ENCODE measurements at regions not wholly inside any gene's neighbourhood (a gene's known extent, or its start where the extent isn't known, plus 50 kb on each side); places are given as distances from the start of the nearest gene placed in this dataset.

DNA sequence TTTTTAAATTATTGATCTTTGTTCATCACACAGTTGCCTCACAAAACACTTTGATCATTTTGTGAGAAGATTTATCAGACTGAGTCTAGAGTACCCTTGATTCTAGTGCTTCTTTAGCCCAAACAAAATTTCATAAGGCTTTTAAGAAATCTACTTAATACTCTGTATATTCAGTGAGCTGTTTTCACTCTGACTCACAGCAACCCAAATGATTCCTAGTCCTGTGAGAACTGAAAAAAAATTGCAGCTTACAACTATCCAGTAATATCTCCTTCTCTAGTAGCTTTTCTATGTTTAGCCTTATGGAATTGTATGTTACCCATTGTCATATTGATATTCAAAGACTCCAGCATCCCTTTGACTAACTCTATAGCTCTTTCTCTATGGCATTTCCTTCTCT is 915.6 kb downstream of the AMY1C start:
- H3K27ac ChIP-seq, result no peak overlapping the region
- DNase-seq (ENCODE audit: low spot score), result no peak
- no peaks in the 10 kb centered on the region for H3K9me2 ChIP-seq (replicated peaks; ENCODE audit: insufficient read depth)
- no peaks in the 10 kb centered on the region for H3K79me2 ChIP-seq
- TF ChIP-seq EZH2 (IDR thresholded peaks at IDR 0.05; ENCODE audit: borderline replicate concordance) (no peak), CTCF (IDR thresholded peaks at IDR 0.05; ENCODE audit: poor library complexity) (no peak), EZH2phosphoT487 (IDR thresholded peaks at IDR 0.05; ENCODE audit: low read depth, severe bottlenecking, unreplicated experiment) (no peak)
- no peaks in the 10 kb centered on the region for H3K27me3 ChIP-seq
- H3K36me3 ChIP-seq (replicated peaks; ENCODE audit: insufficient read depth, low read depth), result no peaks in the 10 kb centered on the region
- H4K20me1 ChIP-seq (ENCODE audit: insufficient read depth, poor library complexity, severe bottlenecking), result no peaks in the 10 kb centered on the region
- no peak overlapping the region for H3K4me2 ChIP-seq
- no peaks in the 10 kb centered on the region for H3K9me3 ChIP-seq (ENCODE audit: low read depth)
- H2AFZ ChIP-seq, result no peak overlapping the region
- no peaks in the 10 kb centered on the region for H3K4me1 ChIP-seq (ENCODE audit: insufficient read depth)
- no peak overlapping the region for H3K4me3 ChIP-seq

DNA sequence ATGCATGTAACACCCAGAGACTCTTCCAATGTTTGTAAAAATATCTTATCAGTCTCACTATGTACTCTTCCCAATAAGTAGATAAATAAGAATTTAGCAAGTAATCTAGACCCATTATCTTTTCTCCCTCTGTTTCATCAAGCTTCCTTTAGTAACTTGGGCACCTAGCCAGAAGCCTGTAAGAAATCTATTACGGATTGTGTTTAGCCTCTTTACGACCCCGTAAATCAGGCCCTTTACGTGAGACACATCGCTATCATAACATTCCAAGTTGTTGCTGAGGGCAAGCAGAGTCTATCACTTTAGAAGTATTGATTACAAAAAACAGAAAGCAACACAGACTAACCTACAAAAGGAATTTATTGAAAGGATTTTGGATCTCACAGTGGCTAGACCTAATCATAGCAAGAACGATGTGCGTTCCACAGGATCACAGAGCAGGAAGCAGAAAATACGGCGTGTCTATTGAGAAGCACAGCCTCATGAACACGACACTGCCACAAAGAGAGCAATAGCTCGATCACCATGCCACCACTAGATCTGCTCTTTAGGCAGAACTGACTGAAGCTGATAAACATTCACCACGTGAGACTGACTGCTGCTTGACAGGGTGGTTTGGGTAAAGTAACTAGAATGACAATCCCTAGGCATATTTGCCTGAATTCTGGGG is 922.1 kb downstream of the AMY1C start:
- Histone ChIP-seq H3K36me3 (replicated peaks; ENCODE audit: insufficient read depth, low read depth) (no peaks in the 10 kb centered on the region), H4K20me1 (ENCODE audit: insufficient read depth, poor library complexity, severe bottlenecking) (no peaks in the 10 kb centered on the region), H3K4me1 (ENCODE audit: insufficient read depth) (no peaks in the 10 kb centered on the region), H3K4me2 (peak overlapping the region; percentile 65), H3K27ac (no peak overlapping the region), H3K4me3 (no peak overlapping the region), H3K9me3 (ENCODE audit: low read depth) (no peaks in the 10 kb centered on the region), H3K79me2 (no peaks in the 10 kb centered on the region), H2AFZ (peak overlapping the region; percentile 47), H3K27me3 (no peaks in the 10 kb centered on the region), H3K9me2 (replicated peaks; ENCODE audit: insufficient read depth) (no peaks in the 10 kb centered on the region)
- DNase-seq (ENCODE audit: low spot score), result peak; percentile 4
- 31% methylated on average over 12 of the region's 12 CpGs for WGBS (ENCODE audit: low lambda C conversion rate, missing lambda C conversion rate)
- TF ChIP-seq EZH2phosphoT487 (IDR thresholded peaks at IDR 0.05; ENCODE audit: low read depth, severe bottlenecking, unreplicated experiment) (no peak), CTCF (IDR thresholded peaks at IDR 0.05; ENCODE audit: poor library complexity) (no peak), EZH2 (IDR thresholded peaks at IDR 0.05; ENCODE audit: borderline replicate concordance) (no peak)

- 86% methylated on average over 1 of the region's 1 CpG for WGBS (ENCODE audit: low lambda C conversion rate, missing lambda C conversion rate)
- no peaks in the 10 kb centered on the region for H4K20me1 ChIP-seq (ENCODE audit: insufficient read depth, poor library complexity, severe bottlenecking)
- no peaks in the 10 kb centered on the region for H3K36me3 ChIP-seq (replicated peaks; ENCODE audit: insufficient read depth, low read depth)
- no peaks in the 10 kb centered on the region for H3K79me2 ChIP-seq
- H3K9me3 ChIP-seq (ENCODE audit: low read depth), result no peaks in the 10 kb centered on the region
- H3K27ac ChIP-seq, result no peak overlapping the region
- H3K4me1 ChIP-seq (ENCODE audit: insufficient read depth), result no peaks in the 10 kb centered on the region
- no peak for TF ChIP-seq EZH2phosphoT487 (IDR thresholded peaks at IDR 0.05; ENCODE audit: low read depth, severe bottlenecking, unreplicated experiment)
- no peak for TF ChIP-seq CTCF (IDR thresholded peaks at IDR 0.05; ENCODE audit: poor library complexity)
- TF ChIP-seq EZH2 (IDR thresholded peaks at IDR 0.05; ENCODE audit: borderline replicate concordance), result no peak
- no peak overlapping the region for H3K4me2 ChIP-seq
- no peak for DNase-seq (ENCODE audit: low spot score)
- no peak overlapping the region for H2AFZ ChIP-seq
- no peak overlapping the region for H3K4me3 ChIP-seq
- no peaks in the 10 kb centered on the region for H3K27me3 ChIP-seq
- no peaks in the 10 kb centered on the region for H3K9me2 ChIP-seq (replicated peaks; ENCODE audit: insufficient read depth)
These were observed 949.7 kb downstream of the AMY1C start for GRCh38 chr1:104699433-104699832.
